GM06990 (cell line): ENCODE measurements at regions not wholly inside any gene's neighbourhood (a gene's known extent, or its start where the extent isn't known, plus 50 kb on each side); places are given as distances from the start of the nearest gene placed in this dataset.

ENCODE experiments used
- DNase-seq: peaks from one replicate; pipeline ENCODE4 v3.0.0-alpha.2; 2011; ENCODE audit not compliant: insufficient read length; ENCODE audit errors: extremely low read depth
- H3K27me3 ChIP-seq: replicated peaks from 2 replicates; pipeline ENCODE4 v1.6.0; 2011; ENCODE audit warnings: low read length; ENCODE audit not compliant: control insufficient read depth, insufficient read depth
- H3K36me3 ChIP-seq: 2 replicates; pipeline ENCODE4 v1.5.1; 2011; ENCODE audit warnings: low read length; ENCODE audit not compliant: control insufficient read depth, insufficient read depth
- H3K4me3 ChIP-seq: replicated peaks from 2 replicates; pipeline ENCODE4 v1.5.1; 2011; ENCODE audit warnings: low read depth, mild to moderate bottlenecking, control low read depth, low read length
- TF ChIP-seq, protein P1 (sequence below): IDR thresholded peaks from 2 replicates; pipeline ENCODE4 v1.5.1; 2011; ENCODE audit warnings: low read length, control low read depth, mild to moderate bottlenecking, inconsistent platforms; ENCODE audit not compliant: insufficient read depth, poor library complexity, severe bottlenecking

GRCh38 chr5:105371169-105371568 lies 1808.6 kb upstream of the NUDT12 start:
- DNase-seq, result no peak
- TF ChIP-seq, protein P1, sequence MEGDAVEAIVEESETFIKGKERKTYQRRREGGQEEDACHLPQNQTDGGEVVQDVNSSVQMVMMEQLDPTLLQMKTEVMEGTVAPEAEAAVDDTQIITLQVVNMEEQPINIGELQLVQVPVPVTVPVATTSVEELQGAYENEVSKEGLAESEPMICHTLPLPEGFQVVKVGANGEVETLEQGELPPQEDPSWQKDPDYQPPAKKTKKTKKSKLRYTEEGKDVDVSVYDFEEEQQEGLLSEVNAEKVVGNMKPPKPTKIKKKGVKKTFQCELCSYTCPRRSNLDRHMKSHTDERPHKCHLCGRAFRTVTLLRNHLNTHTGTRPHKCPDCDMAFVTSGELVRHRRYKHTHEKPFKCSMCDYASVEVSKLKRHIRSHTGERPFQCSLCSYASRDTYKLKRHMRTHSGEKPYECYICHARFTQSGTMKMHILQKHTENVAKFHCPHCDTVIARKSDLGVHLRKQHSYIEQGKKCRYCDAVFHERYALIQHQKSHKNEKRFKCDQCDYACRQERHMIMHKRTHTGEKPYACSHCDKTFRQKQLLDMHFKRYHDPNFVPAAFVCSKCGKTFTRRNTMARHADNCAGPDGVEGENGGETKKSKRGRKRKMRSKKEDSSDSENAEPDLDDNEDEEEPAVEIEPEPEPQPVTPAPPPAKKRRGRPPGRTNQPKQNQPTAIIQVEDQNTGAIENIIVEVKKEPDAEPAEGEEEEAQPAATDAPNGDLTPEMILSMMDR, result no peak
- Histone ChIP-seq H3K27me3 (no peaks in the 10 kb centered on the region), H3K4me3 (no peak overlapping the region), H3K36me3 (no peaks in the 10 kb centered on the region)

- DNase-seq, result no peak
Measured at GRCh38 chr5:105350486-105351140, 1788.0 kb upstream of the NUDT12 start.

GRCh38 chr5:105331558-105331957 lies 1769.0 kb upstream of the NUDT12 start:
- Histone ChIP-seq H3K36me3 (no peaks in the 10 kb centered on the region), H3K27me3 (no peaks in the 10 kb centered on the region), H3K4me3 (no peak overlapping the region)
- no peak for DNase-seq
- TF ChIP-seq, protein P1, result no peak

More at GRCh38 chr5:105350486-105351140, 1788.0 kb upstream of the NUDT12 start:
- Histone ChIP-seq H3K27me3 (no peaks in the 10 kb centered on the region), H3K4me3 (no peak overlapping the region), H3K36me3 (no peaks in the 10 kb centered on the region)
- TF ChIP-seq, protein P1, result no peak

GRCh38 chr5:105330185-105330584 lies 1767.6 kb upstream of the NUDT12 start:
- H3K27me3 ChIP-seq, result no peaks in the 10 kb centered on the region
- TF ChIP-seq, protein P1, result no peak
- no peaks in the 10 kb centered on the region for H3K36me3 ChIP-seq
- DNase-seq, result no peak
- no peak overlapping the region for H3K4me3 ChIP-seq

DNA sequence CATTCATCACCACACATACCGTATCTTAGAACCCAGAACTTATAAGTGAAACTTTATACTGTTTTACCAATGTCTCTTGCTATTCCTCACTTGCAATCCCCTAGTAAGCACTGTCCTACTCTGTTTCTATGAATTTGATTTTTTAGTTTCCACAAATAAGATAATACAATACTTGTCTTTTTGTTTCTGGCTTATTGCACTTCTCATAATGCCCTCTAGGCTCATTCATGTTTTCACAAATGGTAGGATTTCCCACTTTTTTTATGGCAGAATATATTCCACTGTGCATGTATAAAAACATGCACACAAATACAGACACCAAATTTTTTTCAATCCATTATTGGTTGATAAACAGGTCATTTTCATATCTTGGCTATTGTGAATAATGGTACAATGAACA lies 1742.3 kb upstream of the NUDT12 start:
- Histone ChIP-seq H3K36me3 (no peaks in the 10 kb centered on the region), H3K4me3 (no peak overlapping the region), H3K27me3 (no peaks in the 10 kb centered on the region)
- TF ChIP-seq, protein P1, result no peak
- no peak for DNase-seq

DNA sequence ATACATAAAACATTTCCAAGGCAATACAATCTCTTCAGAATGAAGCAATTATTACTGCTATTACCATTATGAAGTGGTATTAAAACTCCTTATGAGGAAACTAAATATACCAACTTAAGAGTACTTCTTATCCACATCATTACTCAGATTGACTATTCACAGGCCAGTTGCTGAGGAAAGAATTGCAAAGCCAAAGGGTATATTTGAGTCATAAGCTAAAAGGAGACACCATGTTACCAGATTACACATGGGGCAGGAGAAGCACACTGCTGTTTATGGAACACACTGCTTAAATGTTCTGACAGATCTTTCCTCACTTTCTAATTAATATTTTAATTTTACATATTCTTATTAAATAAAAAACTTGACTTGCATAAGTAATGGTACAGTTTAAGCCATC lies 1726.4 kb upstream of the NUDT12 start:
- no peaks in the 10 kb centered on the region for H3K27me3 ChIP-seq
- no peak for DNase-seq
- TF ChIP-seq, protein P1, result no peak
- no peak overlapping the region for H3K4me3 ChIP-seq
- no peaks in the 10 kb centered on the region for H3K36me3 ChIP-seq
